Endothelial cell of umbilical vein (primary cell): ENCODE measurements at regions not wholly inside any gene's neighbourhood (a gene's known extent, or its start where the extent isn't known, plus 50 kb on each side); places are given as distances from the start of the nearest gene placed in this dataset.

Experiments
- BruUV-seq: library from RNA; stranded (reverse); fragments of 400-500 nt; replicated peaks from 2 replicates; lab custom pipeline; 2021; lab: Mats Ljungman, UMichigan
- CTCF ChIA-PET: fragments of 300-600, 350-600 bp; sonication (Branson Sonifier 250); formaldehyde crosslinking; loops from one replicate; lab custom pipeline; 2021; ENCODE audit warnings: antibody characterized with exemption, inconsistent platforms; lab: Charles Lee
- POLR2A ChIA-PET: fragments of 300-600, 350-600 bp; sonication (Branson Sonifier 250); formaldehyde crosslinking; loops from one replicate; lab custom pipeline; 2021; ENCODE audit warnings: antibody characterized with exemption, inconsistent platforms; lab: Charles Lee
- DNase-seq: peaks from one replicate; pipeline ENCODE4 v3.0.0-alpha.2; 2011; ENCODE audit warnings: low read depth, low spot score
- FAIRE-seq: peaks from 2 replicates; lab custom pipeline; 2011; peaks lifted over from hg19 to GRCh38; lab: Jason Lieb, UNC
- H2AFZ ChIP-seq: 2 replicates; pipeline ENCODE4 v1.6.0; 2012; ENCODE audit warnings: low read depth, low read length, control low read depth, inconsistent platforms
- H3K27ac ChIP-seq: 2 replicates; pipeline ENCODE4 v1.5.1; 2011; ENCODE audit warnings: low read depth, mild to moderate bottlenecking, control low read depth, low read length, moderate library complexity; ENCODE audit not compliant: insufficient read depth
- H3K27me3 ChIP-seq, 2 experiments: 2 replicates each; pipeline versions ENCODE4 v1.6.0 to v1.6.1; 2011; ENCODE audit warnings: low read length in 2 of 2, mixed read lengths in 1 of 2; ENCODE audit not compliant: control insufficient read depth in 2 of 2, insufficient read depth in 2 of 2
- H3K36me3 ChIP-seq, 2 experiments: 2 replicates in 1 of 2; 3 replicates in 1 of 2; pipeline ENCODE4 v1.5.1; 2011; ENCODE audit warnings: low read length in 2 of 2, mild to moderate bottlenecking in 1 of 2, moderate library complexity in 1 of 2; ENCODE audit not compliant: control insufficient read depth in 2 of 2, insufficient read depth in 2 of 2; ENCODE audit errors: extremely low read depth in 1 of 2
- H3K4me1 ChIP-seq: 3 replicates; pipeline ENCODE4 v1.5.1; 2011; ENCODE audit warnings: mild to moderate bottlenecking, low read length; ENCODE audit not compliant: control insufficient read depth, insufficient read depth; ENCODE audit errors: extremely low read depth
- H3K4me2 ChIP-seq: 2 replicates; pipeline ENCODE4 v1.6.1; 2011; ENCODE audit warnings: low read length, control low read depth, mixed read lengths; ENCODE audit not compliant: insufficient read depth
- H3K4me3 ChIP-seq, 3 experiments: fragments of 200-600 bp in 1 of 3; sonication (generic), shearing (Covaris generic) in 1 of 3; replicated peaks in 1 of 3; 2 replicates each; pipeline ENCODE4 v1.5.1; 2011 to 2016; ENCODE audit warnings: control low read depth in 3 of 3, low read length in 3 of 3, mild to moderate bottlenecking in 2 of 3, inconsistent platforms in 1 of 3, low read depth in 1 of 3, moderate library complexity in 1 of 3; ENCODE audit not compliant: insufficient read depth in 1 of 3
- H3K79me2 ChIP-seq: 2 replicates; pipeline ENCODE4 v1.6.0; 2012; ENCODE audit warnings: low read length, inconsistent platforms; ENCODE audit not compliant: control insufficient read depth, insufficient read depth
- H3K9ac ChIP-seq: replicated peaks from 2 replicates; pipeline ENCODE3; 2011; ENCODE audit warnings: low read length, control low read depth; ENCODE audit not compliant: insufficient read depth; ENCODE audit errors: extremely low read depth
- H3K9me1 ChIP-seq: replicated peaks from 3 replicates; pipeline ENCODE4 v1.6.0; 2011; ENCODE audit warnings: mild to moderate bottlenecking, low read length; ENCODE audit not compliant: control insufficient read depth, insufficient read depth; ENCODE audit errors: extremely low read depth
- H3K9me3 ChIP-seq: replicated peaks from 2 replicates; pipeline ENCODE4 v1.5.1; 2012; ENCODE audit warnings: low read length, inconsistent platforms; ENCODE audit not compliant: control insufficient read depth, insufficient read depth
- H4K20me1 ChIP-seq: replicated peaks from 2 replicates; pipeline ENCODE3; 2011; ENCODE audit warnings: mild to moderate bottlenecking, low read length; ENCODE audit not compliant: control insufficient read depth, insufficient read depth; ENCODE audit errors: extremely low read depth
- CTCF ChIP-seq, 2 donors: IDR thresholded peaks; 1 replicate in 1 of 2; 2 replicates in 1 of 2; pipeline ENCODE4 v1.5.1; 2011; ENCODE audit warnings: low read length in 2 of 2, mild to moderate bottlenecking in 2 of 2, moderate library complexity in 2 of 2, control low read depth in 1 of 2, inconsistent platforms in 1 of 2, low read depth in 1 of 2; ENCODE audit not compliant: insufficient read depth in 1 of 2; ENCODE audit errors: extremely low read depth in 1 of 2
- EZH2 ChIP-seq: IDR thresholded peaks from 2 replicates; pipeline ENCODE4 v1.6.1; 2012; ENCODE audit warnings: borderline replicate concordance, low read depth, mild to moderate bottlenecking, moderate library complexity, low read length, inconsistent platforms; ENCODE audit not compliant: severe bottlenecking
- FOS ChIP-seq: IDR thresholded peaks from 2 replicates; pipeline ENCODE4 v1.6.1; 2011; ENCODE audit warnings: mild to moderate bottlenecking, low read length, moderate library complexity, borderline replicate concordance; ENCODE audit not compliant: insufficient read depth
- GATA2 ChIP-seq: IDR thresholded peaks from 2 replicates; pipeline ENCODE4 v1.7.0; 2011; ENCODE audit warnings: low read depth, mild to moderate bottlenecking, moderate library complexity, mixed read lengths, low read length; ENCODE audit not compliant: insufficient read length, insufficient read depth
- MYC ChIP-seq: IDR thresholded peaks from one replicate; pipeline ENCODE4 v1.6.1; 2011; ENCODE audit warnings: mild to moderate bottlenecking, low read depth, low read length
- POLR2A ChIP-seq: IDR thresholded peaks from 2 replicates; pipeline ENCODE4 v1.6.1; 2012; ENCODE audit warnings: low read depth, mild to moderate bottlenecking, control low read depth, low read length
- POLR2AphosphoS5 ChIP-seq: IDR thresholded peaks from 2 replicates; pipeline ENCODE4 v1.6.1; 2012; ENCODE audit warnings: low read depth, mild to moderate bottlenecking, control low read depth, low read length, moderate library complexity; ENCODE audit not compliant: insufficient read depth
- dilution Hi-C: fragments of 300-500 bp; cut with MboI; formaldehyde crosslinking; loops from one replicate; pipeline ENCODE4 v1.15.0; 2019; ENCODE audit warnings: low sequenced_read_pairs; ENCODE audit not compliant: extremely low pct_ligation_motif_present
- intact Hi-C: fragments of 100-400 bp; cut with micrococcal nuclease; formaldehyde crosslinking; loops from one replicate; pipeline ENCODE4 v1.10.0; 2022
- TF ChIP-seq, protein P1 (sequence below): IDR thresholded peaks from 2 replicates; pipeline ENCODE4 v1.6.1; 2011; ENCODE audit not compliant: insufficient read depth, insufficient read length

DNA sequence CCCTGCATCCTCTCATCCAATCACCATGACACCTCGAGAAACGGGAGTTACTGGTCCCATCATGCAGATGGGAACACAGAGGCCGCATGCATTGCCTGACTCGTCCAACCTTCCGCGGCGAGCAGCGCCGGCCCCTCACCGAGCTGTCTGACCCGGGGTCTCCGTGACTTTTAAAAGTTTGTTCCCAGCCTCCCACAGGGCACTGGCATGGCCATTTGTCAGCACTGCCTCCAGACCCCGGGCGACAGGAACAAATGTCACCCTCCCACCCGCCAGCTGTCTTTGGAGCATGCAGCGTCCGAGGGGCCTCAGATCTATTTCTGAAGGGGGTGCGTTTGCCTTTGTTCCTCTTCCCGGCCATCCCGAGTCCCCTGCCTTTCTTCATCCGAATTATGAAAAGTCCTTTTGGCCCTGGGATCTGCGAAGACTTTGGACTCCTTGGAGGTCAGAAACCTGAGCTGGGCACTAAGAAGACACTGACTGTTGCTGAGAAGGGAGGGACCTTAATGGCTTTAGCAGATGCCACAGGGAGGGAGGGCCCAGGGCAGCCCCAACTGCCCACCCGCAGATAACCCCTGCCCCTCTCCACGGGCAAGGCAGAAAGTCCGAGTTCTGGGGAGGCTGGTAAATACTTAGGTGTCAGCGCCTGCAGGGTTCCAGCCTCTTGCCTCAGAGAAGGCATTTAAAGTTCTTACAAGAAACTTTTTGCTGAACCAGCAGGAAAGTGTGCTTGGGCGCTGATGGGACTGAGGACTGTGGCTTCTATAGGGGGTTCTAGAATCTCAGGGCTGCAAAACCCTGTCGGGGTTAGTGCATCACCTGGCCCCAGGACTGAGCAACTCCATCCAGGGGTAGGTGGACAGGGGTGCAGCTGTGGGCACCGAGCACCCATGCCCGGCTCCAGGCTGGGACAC is 348.1 kb downstream of the FOXL1 start:
- Histone ChIP-seq H3K9me3 (no peaks in the 10 kb centered on the region), H3K27ac (no peak overlapping the region), H3K9me1 (no peaks in the 10 kb centered on the region), H3K36me3 (no peaks in the 10 kb centered on the region), H4K20me1 (no peaks in the 10 kb centered on the region), H3K4me2 (no peak overlapping the region), H3K27me3 (no peaks in the 10 kb centered on the region), H3K9ac (no peak overlapping the region), H2AFZ (no peak overlapping the region), H3K4me1 (peaks cover 53% of the 10 kb centered on the region), H3K4me3 (no peak overlapping the region), H3K79me2 (no peaks in the 10 kb centered on the region)
- no peak for FAIRE-seq
- BruUV-seq = no TSS peak
- TF ChIP-seq EZH2 = no peak
- no peak for TF ChIP-seq POLR2A
- TF ChIP-seq FOS = no peak
- TF ChIP-seq GATA2 = no peak
- no peak for TF ChIP-seq CTCF (IDR thresholded peaks at IDR 0.05; ENCODE audit: extremely low read depth in 1 of 2, insufficient read depth in 1 of 2, low read depth in 1 of 2, low read length in 2 of 2)
- TF ChIP-seq POLR2AphosphoS5 = no peak
- no peak for TF ChIP-seq MYC
- TF ChIP-seq, protein P1, sequence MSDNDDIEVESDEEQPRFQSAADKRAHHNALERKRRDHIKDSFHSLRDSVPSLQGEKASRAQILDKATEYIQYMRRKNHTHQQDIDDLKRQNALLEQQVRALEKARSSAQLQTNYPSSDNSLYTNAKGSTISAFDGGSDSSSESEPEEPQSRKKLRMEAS = no peak
- dilution Hi-C loops (no loop called here), intact Hi-C loops (loop anchor here (10.0 kb wide), 1 partner anchor 248 kb away; no protein-coding TSS in a partner anchor)
- no peak for DNase-seq
- POLR2A ChIA-PET = no interaction called here
- CTCF ChIA-PET = interaction anchor here (1.9 to 3.8 kb wide), 2 partner anchors 91 to 362 kb away, joined by 5 to 15 read pairs; no protein-coding TSS in a partner anchor
